SU-DHL-6 (cell line): ENCODE measurements at regions not wholly inside any gene's neighbourhood (a gene's known extent, or its start where the extent isn't known, plus 50 kb on each side); places are given as distances from the start of the nearest gene placed in this dataset.

Experiments
- CTCF ChIP-seq: fragments of 200-600 bp; sonication (generic); IDR thresholded peaks from one replicate; pipeline ENCODE4 v1.5.1; 2017; ENCODE audit warnings: antibody characterized with exemption, mild to moderate bottlenecking, low read length, moderate library complexity; ENCODE audit not compliant: insufficient read depth, poor library complexity, severe bottlenecking
- EZH2phosphoT487 ChIP-seq: fragments of 200-600 bp; sonication (generic), shearing (Covaris generic); conservative IDR thresholded peaks from 2 replicates; pipeline ENCODE4 v1.6.1; 2018; ENCODE audit warnings: mild to moderate bottlenecking, antibody characterized with exemption, low read length, moderate library complexity, mixed read lengths

- TF ChIP-seq CTCF (no peak), EZH2phosphoT487 (no peak)
These were observed 176.7 kb upstream of the TLE3 start for GRCh38 chr15:70274255-70274880.
